T47D (cell line): ENCODE measurements at regions not wholly inside any gene's neighbourhood (a gene's known extent, or its start where the extent isn't known, plus 50 kb on each side); places are given as distances from the start of the nearest gene placed in this dataset.
A peak's percentile ranks its signal among the peaks of the same experiment; 100 is the strongest.

Source experiments
- DNase-seq, 2 experiments: peaks; one replicate each; pipeline versions ENCODE4 v3.0.0 to v3.0.0-alpha.2; 2011 to 2012; ENCODE audit warnings: low read depth in 1 of 2, low spot score in 1 of 2
- JUND ChIP-seq: IDR thresholded peaks from 2 replicates; pipeline ENCODE4 v1.6.1; 2012; ENCODE audit warnings: low read depth
- in situ Hi-C: cut with HindIII; loops from 2 replicates; pipeline ENCODE4 v1.10.0; 2016; ENCODE audit warnings: low sequenced_read_pairs, low pct_unique_long_range_greater_than_20kb

DNA sequence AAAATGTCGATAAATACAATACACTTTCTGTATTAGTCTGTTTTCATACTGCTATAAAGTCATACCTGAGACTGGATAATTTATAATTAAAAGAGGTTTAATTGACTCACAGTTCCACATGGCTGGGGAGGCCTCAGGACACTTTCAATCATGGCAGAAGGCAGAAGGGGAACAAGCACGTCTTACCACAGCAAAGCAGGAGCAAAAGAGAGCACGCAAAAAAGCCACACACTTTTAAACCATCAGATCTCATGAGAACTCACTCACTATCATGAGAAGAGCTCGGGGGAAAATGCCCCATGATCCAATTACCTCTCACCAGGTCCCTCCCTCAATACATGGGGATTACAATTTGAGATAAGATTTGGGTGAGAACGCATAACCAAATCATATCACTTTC is 256.7 kb downstream of the ANAPC1 start:
- no peak for TF ChIP-seq JUND
- in situ Hi-C loops = no loop called here
- DNase-seq = no peak

DNA sequence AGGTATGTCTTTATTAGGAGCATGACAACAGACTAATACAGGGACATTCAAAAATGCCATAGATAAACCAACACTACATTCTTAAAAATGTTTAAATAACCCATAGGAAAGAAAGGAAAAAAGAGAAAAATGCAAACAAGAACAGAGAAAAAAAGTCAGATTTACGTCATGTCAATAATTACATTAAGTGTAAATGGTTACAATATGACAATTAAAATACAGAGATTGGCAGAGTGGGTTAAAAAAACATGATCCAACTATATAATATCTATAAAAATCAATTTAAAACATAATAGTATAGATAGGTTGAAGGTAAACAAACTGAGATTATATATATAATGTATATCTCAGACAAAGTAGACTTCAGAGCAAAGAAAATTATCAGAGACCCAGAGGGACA is 255.8 kb downstream of the ANAPC1 start:
- in situ Hi-C loops = no loop called here
- TF ChIP-seq JUND = no peak
- DNase-seq = no peak

DNA sequence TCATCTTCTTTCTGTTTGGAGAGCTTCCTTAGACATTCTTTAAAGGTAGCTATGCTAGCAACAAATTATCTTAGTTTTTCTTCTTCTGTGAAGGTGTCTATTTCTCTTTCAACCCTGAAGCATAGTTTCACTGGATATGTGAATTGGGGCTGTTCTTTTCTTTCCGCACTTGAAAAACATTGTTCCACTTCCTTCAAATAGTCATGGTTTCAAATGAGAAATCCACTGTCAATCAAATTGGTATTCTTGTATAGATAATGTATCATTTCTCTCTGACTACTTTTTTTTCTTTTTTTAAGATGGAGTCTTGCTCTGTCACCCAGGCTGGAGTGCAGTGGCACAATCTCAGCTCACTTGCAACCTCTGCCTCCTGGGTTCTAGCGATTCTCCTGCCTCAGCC is 254.0 kb downstream of the ANAPC1 start:
- no peak for TF ChIP-seq JUND
- in situ Hi-C loops = no loop called here
- no peak for DNase-seq

DNA sequence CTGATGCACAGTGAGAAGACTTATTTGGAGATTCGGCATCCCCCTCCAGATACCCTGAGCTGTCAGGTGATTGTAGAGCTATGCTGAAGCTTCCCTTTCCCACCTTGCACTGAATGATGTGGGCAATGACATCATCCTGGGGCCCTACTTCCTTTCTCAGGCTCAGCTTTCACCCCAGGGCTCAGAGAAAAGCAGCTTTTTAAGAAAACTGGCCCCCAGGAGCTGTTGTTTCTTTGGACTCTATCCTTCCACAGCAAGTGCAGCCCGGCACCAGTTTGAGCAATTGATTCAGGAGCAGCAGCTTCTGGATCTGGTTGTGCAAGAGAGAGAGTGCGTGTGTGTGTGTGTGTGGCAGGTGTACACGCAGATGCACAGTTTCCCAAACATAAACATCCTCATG is 251.3 kb downstream of the ANAPC1 start:
- in situ Hi-C loops = no loop called here
- TF ChIP-seq JUND = no peak
- DNase-seq = no peak

DNA sequence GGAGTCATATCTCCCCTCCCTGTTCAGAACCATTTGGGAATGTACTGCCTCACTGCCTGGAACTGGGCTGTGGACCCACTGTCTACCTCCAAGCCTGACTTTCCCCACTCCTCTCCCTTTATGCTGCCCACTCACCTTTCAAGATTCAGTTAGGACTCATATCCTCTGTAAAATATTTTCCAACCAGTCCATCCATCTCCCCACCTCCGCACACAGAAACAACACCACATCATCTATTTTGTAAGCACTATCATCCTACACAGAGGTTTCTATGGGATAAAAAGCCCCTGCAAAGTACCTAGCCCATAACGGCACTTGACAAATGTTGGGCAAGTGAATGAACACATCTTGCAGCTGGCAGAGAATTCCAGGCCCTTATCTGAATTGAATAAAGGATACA is 250.8 kb downstream of the ANAPC1 start:
- no peak for DNase-seq
- in situ Hi-C loops = no loop called here
- TF ChIP-seq JUND = no peak

DNA sequence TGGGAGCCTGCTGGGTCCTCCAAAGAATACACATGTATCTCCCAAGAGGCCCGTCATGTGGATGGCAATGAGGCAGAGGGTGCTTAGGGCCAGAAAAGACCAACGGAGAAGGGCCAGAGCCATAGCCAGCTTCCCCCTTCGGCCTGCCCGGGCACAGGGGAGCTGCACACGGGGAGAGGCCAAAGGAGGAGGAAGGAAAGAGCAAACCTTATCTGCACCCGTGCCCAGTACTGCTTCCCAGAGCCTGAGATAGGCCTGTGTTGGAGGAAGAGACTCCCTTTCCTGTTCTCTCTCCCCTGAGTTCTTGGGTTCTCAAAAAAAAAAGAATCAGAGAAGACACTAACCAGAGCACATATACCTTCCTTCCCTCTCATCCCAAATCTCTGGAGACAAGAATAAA is 250.3 kb downstream of the ANAPC1 start:
- no peak for DNase-seq
- no peak for TF ChIP-seq JUND
- in situ Hi-C loops = no loop called here

DNA sequence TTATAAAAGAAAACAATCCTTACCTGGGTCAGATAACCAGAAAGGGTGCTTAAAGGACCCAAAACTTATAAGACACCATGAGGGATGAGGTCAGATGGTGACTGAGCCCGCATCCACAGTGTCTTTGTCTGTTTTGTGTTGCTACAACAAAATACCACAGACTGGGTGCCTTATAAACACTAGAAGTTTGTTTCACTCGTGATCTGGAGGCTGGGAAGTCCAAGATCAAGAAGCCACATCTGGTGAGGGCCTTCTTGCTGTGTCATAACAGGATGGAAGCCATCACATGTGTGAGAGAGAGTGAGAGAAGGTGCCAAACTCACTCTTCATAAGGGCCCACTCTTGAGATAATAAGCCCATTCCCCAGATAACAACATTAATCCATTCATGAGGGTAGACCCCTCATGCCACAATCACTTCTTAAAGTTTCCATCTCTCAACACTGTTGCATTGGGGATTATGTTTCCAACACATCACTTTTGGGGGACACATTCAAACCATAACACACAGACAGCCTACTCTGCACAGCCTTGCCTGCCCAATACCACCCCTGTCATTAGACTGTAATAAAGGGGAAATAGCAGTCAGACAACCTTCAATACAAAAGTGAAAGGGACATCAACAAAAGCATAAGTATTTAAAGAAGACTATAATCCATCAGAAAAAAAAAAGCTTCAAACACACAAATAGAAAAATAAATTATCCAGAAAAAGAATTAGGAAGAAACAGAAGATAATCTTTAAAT is 249.8 kb downstream of the ANAPC1 start:
- no peak for TF ChIP-seq JUND
- in situ Hi-C loops = no loop called here
- DNase-seq = no peak

DNA sequence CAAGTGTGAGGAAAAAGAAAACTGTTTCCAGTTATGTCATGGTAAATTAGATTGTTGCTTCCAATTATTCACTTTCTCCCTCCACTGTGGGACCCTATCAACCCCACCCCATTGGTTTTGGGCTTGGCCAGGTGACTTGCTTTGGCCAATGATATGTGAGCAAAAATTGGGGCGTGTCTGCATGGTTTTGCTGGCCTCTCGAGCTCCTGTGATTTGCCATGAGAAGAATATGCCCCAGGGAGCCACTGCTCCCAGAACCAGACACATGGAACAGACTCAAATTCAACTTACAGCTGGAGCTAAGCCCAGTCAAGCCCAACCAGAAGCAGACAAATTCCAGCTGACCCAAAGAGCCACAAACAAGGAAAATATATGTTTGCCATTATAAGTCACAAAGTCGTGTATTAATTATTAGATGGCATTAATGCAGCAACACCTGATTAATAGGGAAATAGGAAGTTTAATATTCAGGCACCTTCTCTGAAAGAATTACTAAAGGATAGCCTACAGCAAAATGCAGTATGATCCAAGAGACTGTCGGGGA is 248.9 kb downstream of the ANAPC1 start:
- no peak for TF ChIP-seq JUND
- in situ Hi-C loops = no loop called here
- peak in 1 of 2 experiments; percentile 16 for DNase-seq

DNA sequence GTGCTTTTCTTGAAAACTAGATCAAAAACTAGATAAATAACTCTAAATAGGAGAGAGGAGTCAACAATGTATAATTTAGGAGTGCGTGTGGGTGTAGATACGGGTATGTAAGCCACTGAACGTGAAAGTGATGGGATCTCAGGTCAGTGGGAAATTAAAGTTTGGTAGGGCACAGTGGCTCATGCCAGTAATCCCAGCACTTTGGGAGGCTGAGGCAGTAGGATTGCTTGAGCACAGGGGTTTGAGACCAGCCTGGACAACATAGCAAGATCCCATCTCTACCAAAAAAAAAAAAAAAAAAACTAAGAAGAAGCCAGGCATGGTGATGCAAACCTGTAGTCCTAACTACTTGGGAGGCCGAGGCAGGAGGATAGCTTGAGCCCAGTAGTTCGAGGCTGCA is 247.1 kb downstream of the ANAPC1 start:
- no peak for TF ChIP-seq JUND
- no peak for DNase-seq
- in situ Hi-C loops = no loop called here

DNA sequence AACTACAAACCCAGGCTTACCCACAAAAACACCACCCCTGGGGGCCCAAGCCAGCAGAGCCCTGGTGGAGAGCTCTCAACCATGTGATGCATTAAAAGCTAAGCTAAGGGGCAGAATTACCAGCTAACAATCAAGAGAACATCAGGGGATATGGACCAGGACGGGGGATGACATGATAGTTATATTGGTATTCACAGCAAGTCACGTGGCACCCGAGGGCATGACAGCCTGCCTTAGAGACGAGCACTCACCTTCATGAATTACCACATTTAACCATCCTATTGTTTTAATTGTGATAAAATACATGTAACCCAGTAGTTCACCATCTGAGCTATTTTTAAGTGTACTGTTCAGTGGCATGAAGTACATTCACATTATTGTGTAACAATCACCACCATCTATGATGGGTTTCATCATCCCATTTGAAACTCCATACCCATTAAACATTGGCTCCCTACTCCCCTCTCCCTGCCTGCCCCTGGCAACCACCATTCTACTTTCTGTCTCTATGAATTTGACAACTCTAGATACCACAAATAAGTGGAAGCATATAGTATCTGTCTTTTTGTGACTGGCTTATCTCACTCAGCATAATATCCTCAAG is 245.6 kb downstream of the ANAPC1 start:
- DNase-seq = no peak
- in situ Hi-C loops = no loop called here
- TF ChIP-seq JUND = no peak

DNA sequence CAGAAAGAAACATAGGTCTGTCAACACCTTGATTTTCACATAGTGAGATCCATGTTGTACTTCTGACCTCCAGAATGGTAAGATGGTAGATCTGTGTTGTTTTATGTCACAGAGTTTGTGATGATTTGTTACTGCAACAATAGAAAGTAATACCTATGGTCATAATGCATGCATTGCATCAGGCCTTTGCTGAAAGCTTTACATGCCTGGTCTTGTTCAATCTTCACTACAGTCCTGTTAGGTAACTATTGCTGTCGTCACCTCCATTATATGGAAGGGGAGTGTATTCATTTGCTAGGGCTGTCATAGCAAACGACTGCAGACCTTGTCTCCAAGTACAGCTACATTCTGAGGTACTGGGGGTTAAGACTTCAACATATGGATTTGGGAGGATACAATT is 243.5 kb downstream of the ANAPC1 start:
- TF ChIP-seq JUND = no peak
- peak in 1 of 2 experiments; percentile 44 for DNase-seq
- in situ Hi-C loops = no loop called here

DNA sequence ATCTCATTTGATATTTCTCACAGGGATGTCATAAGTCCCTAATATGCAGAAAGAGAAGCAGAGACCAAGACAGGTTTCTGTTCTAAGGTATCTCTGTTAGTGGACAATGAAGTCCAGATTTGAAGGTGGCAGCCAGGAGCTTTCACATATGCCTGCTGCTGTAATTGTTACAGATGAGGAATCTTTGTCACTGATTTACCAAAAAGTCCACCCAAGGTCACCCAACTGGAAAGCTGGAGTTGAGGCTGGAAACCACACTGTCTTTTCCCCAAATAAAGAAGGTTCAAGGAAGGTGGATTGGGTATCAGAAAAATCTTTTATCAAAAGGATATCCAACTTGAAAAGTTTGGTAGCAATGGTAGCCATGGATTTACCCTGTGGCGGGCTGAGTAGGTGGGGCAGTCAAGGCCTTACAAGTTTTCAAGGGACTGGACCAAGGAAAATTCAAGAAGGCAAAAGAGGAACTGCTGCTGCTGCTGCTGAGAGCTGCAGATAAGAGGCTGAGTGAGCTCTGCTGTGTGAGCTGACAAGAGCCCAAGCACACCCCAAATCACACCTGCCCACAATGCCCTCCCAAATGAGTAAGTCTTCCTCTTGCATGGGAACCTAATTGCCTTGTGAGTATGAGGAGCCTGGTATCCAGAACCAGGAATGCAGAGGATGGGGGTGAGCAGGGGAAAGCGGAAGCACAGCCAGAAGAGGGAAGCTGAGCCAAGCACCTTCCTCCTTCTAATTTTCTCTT is 241.2 kb downstream of the ANAPC1 start:
- no peak for DNase-seq
- TF ChIP-seq JUND = no peak
- in situ Hi-C loops = no loop called here

DNA sequence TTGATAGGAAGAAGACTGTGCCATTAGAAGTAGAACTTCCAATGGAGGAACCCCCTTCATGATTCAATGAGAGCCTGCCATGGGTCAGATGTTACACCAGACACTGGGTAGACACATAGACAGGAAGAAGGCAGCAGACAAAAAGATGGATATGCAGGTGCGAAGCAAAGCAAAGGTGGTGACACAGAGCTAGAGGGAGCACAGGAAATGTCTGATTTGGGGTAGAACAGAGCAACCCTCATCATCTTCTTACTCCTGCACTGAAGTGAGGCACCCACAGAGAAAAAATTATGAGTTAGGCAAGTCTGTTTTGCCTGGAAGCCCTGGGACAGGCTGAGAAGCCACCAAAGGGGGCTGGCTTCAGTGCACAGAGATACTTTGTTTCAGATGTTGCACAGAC is 240.2 kb downstream of the ANAPC1 start:
- in situ Hi-C loops = no loop called here

More for the DNA sequence above, 240.2 kb downstream of the ANAPC1 start:
- no peak for DNase-seq
- TF ChIP-seq JUND = no peak
